ENCODE measurements at regions not wholly inside any gene's neighbourhood (a gene's known extent, or its start where the extent isn't known, plus 50 kb on each side); places are given as distances from the start of the nearest gene placed in this dataset.
A peak's percentile ranks its signal among the peaks of the same experiment; 100 is the strongest.

DNA sequence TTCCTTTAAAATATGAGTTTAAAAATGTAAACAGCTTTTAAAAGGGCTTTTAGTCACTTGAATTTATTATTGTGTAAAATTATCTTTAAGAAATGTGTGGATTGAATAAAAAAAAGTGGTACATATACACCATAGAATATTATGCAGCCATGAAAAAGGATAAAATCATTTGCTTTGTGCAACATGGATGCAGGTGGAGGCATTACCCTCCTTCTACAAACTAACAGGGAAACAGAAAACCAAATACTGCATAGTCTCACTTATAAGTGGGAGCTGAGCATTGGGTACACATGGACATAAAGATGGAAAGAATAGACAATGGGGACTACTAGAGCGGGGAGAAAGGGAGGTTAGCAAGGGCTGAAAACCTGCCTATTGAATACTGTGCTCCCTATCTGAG lies 999.3 kb downstream of the SLITRK5 start:
- no peaks in the 10 kb centered on the region for H3K27me3 Mint-ChIP-seq
- no peaks in the 10 kb centered on the region for H3K36me3 Mint-ChIP-seq
- Histone ChIP-seq H3K9me3 (ENCODE audit: control insufficient read depth in 2 of 2, low read length in 2 of 2) (no peaks in the 10 kb centered on the region), H3K4me1 (ENCODE audit: control insufficient read depth, insufficient read depth, low read length, poor library complexity, severe bottlenecking) (no peaks in the 10 kb centered on the region), H3K4me3 (ENCODE audit: low read depth, low read length) (no peak overlapping the region), H3K27me3 (ENCODE audit: control insufficient read depth, insufficient read depth, low read length) (no peaks in the 10 kb centered on the region), H3K36me3 (ENCODE audit: control insufficient read depth, insufficient read depth, low read length) (no peaks in the 10 kb centered on the region), H3K27ac (ENCODE audit: insufficient read depth, low read length, poor library complexity, severe bottlenecking) (no peak overlapping the region)
- no peak for DNase-seq
- H3K4me3 Mint-ChIP-seq: no peak overlapping the region
- no peaks in the 10 kb centered on the region for H3K4me1 Mint-ChIP-seq
- no peak for ATAC-seq (ENCODE audit: low read depth in 2 of 2)
- H3K27ac Mint-ChIP-seq: no peak overlapping the region
- peaks cover 0 to 21% (median 6%) of the 10 kb centered on the region in 7 donors for H3K9me3 Mint-ChIP-seq

DNA sequence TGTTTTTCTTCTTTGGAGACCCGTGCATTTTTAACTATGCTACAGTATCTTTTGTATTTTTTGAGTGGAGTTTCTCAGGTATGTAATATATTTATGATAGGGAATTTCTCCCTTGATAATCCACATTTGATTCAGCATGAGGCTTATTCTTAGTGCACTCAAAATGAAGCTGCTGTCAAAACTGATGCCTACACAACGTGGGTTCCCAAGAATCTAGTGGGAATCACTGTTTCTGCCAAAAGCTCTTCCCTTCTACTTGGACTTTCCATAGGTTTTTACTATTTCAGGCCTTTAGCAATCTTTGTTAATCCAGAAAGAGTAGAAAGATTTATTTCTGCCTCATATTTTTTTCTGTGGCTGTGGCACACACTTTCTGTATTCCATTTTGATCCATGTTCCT lies 1003.7 kb downstream of the SLITRK5 start:
- Histone ChIP-seq H3K27me3 (ENCODE audit: control insufficient read depth, insufficient read depth, low read length) (no peaks in the 10 kb centered on the region), H3K27ac (ENCODE audit: insufficient read depth, low read length, poor library complexity, severe bottlenecking) (no peak overlapping the region), H3K9me3 (ENCODE audit: control insufficient read depth in 2 of 2, low read length in 2 of 2) (no peaks in the 10 kb centered on the region), H3K4me1 (ENCODE audit: control insufficient read depth, insufficient read depth, low read length, poor library complexity, severe bottlenecking) (no peaks in the 10 kb centered on the region), H3K4me3 (ENCODE audit: low read depth, low read length) (no peak overlapping the region), H3K36me3 (ENCODE audit: control insufficient read depth, insufficient read depth, low read length) (no peaks in the 10 kb centered on the region)
- no peak for ATAC-seq (ENCODE audit: low read depth in 2 of 2)
- H3K27me3 Mint-ChIP-seq: no peaks in the 10 kb centered on the region
- H3K4me3 Mint-ChIP-seq: no peak overlapping the region
- H3K36me3 Mint-ChIP-seq: no peaks in the 10 kb centered on the region
- peaks cover 0 to 12% (median 5%) of the 10 kb centered on the region in 7 donors for H3K9me3 Mint-ChIP-seq
- no peak for DNase-seq
- no peaks in the 10 kb centered on the region for H3K4me1 Mint-ChIP-seq
- no peak overlapping the region for H3K27ac Mint-ChIP-seq

DNA sequence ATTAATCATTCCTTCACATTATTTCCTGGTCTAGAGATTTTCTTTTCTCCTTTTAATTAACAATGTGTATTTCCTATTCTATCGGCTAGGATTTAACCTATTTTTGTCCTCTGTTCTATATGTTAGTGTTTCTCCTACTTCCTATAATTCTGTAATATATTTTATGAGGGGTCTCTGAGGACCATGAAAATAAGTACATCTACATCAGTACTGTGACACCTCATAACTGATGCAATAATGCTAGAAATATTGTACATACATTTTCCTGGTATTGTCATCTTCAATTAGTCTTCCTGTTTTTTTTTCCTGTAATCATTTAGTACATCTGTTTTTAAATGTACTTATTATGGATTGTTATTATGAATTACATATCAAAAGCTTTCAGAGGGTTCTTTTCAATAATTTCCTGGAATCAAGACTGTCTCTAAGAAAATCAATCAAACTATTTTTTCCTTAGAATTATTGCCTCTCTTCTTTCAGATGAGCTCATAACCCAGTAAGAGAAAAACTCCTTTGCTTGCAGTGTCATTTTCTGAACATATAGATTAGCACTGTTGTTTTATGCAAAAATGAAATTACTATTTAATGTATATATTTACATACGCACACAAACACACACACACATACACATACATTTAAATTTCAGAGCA lies 1004.3 kb downstream of the SLITRK5 start:
- no peaks in the 10 kb centered on the region for H3K4me1 ChIP-seq (ENCODE audit: control insufficient read depth, insufficient read depth, low read length, poor library complexity, severe bottlenecking)
- no peak for DNase-seq
- no peaks in the 10 kb centered on the region for H3K27me3 ChIP-seq (ENCODE audit: control insufficient read depth, insufficient read depth, low read length)
- no peaks in the 10 kb centered on the region for H3K36me3 ChIP-seq (ENCODE audit: control insufficient read depth, insufficient read depth, low read length)
- no peaks in the 10 kb centered on the region for H3K4me1 Mint-ChIP-seq
- ATAC-seq (ENCODE audit: low read depth in 2 of 2): no peak
- peaks cover 0 to 13% (median 5%) of the 10 kb centered on the region in 7 donors for H3K9me3 Mint-ChIP-seq
- no peaks in the 10 kb centered on the region for H3K27me3 Mint-ChIP-seq
- H3K36me3 Mint-ChIP-seq: no peaks in the 10 kb centered on the region
- no peak overlapping the region for H3K4me3 Mint-ChIP-seq
- no peak overlapping the region for H3K27ac ChIP-seq (ENCODE audit: insufficient read depth, low read length, poor library complexity, severe bottlenecking)
- H3K9me3 ChIP-seq (ENCODE audit: control insufficient read depth in 2 of 2, low read length in 2 of 2): no peaks in the 10 kb centered on the region
- H3K27ac Mint-ChIP-seq: no peak overlapping the region
- no peak overlapping the region for H3K4me3 ChIP-seq (ENCODE audit: low read depth, low read length)

DNA sequence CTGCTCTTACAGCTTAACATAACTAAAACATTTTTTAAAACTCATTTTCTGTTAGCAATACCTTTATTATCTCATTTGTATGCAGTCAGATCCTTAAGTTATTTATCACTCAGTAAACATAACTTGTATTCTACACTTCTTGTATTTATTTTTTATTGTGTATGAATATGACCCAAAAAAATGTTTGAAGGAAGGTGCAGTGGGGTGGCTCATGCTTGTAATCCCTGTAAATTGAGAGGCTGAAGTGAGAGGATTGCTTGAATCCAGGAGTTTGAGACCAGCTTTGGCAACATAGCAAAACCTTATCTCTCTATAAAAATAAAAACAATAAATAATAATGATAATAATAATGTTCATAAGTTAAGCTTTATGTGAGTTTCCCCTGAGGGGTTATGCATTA lies 1004.8 kb downstream of the SLITRK5 start:
- no peak overlapping the region for H3K4me3 Mint-ChIP-seq
- no peaks in the 10 kb centered on the region for H3K4me1 Mint-ChIP-seq
- no peaks in the 10 kb centered on the region for H3K36me3 Mint-ChIP-seq
- H3K27me3 Mint-ChIP-seq: no peaks in the 10 kb centered on the region
- DNase-seq: no peak
- ATAC-seq (ENCODE audit: low read depth in 2 of 2): no peak
- no peak overlapping the region for H3K27ac ChIP-seq (ENCODE audit: insufficient read depth, low read length, poor library complexity, severe bottlenecking)
- no peaks in the 10 kb centered on the region for H3K9me3 ChIP-seq (ENCODE audit: control insufficient read depth in 2 of 2, low read length in 2 of 2)
- no peak overlapping the region for H3K27ac Mint-ChIP-seq
- H3K36me3 ChIP-seq (ENCODE audit: control insufficient read depth, insufficient read depth, low read length): no peaks in the 10 kb centered on the region
- no peak overlapping the region for H3K4me3 ChIP-seq (ENCODE audit: low read depth, low read length)
- no peaks in the 10 kb centered on the region for H3K27me3 ChIP-seq (ENCODE audit: control insufficient read depth, insufficient read depth, low read length)
- H3K9me3 Mint-ChIP-seq: peaks cover 0 to 13% (median 5%) of the 10 kb centered on the region in 7 donors
- H3K4me1 ChIP-seq (ENCODE audit: control insufficient read depth, insufficient read depth, low read length, poor library complexity, severe bottlenecking): no peaks in the 10 kb centered on the region

DNA sequence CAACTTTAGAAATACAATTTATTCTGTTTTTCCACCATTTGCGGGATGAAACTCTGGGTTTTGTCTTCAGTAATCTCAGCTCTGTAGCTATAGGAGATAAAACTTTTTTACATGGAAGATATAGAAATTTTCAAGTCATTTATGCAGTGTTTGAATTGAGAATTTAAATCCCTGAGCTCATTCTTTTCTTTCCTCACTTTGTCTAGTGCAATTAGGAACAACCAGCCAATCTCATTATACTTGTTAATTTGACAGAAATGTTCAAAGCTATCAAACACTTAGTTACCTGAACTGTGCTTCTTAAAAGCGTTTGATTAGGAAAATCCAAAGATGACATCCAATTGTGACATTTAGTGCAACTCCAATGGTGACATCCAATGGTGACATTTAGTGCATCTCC lies 1014.3 kb downstream of the SLITRK5 start:
- H3K27ac ChIP-seq (ENCODE audit: insufficient read depth, low read length, poor library complexity, severe bottlenecking): no peak overlapping the region
- Mint-ChIP-seq H3K27ac (no peak overlapping the region), H3K4me3 (no peak overlapping the region), H3K4me1 (peaks cover 0 to 4% (median 0%) of the 10 kb centered on the region in 4 donors), H3K9me3 (peaks cover 0 to 16% (median 2%) of the 10 kb centered on the region in 7 donors), H3K36me3 (no peaks in the 10 kb centered on the region), H3K27me3 (no peaks in the 10 kb centered on the region)
- no peaks in the 10 kb centered on the region for H3K36me3 ChIP-seq (ENCODE audit: control insufficient read depth, insufficient read depth, low read length)
- ATAC-seq (ENCODE audit: low read depth in 2 of 2): no peak
- H3K4me3 ChIP-seq (ENCODE audit: low read depth, low read length): no peak overlapping the region
- no peak for DNase-seq
- H3K4me1 ChIP-seq (ENCODE audit: control insufficient read depth, insufficient read depth, low read length, poor library complexity, severe bottlenecking): no peaks in the 10 kb centered on the region
- H3K9me3 ChIP-seq (ENCODE audit: control insufficient read depth in 2 of 2, low read length in 2 of 2): no peaks in the 10 kb centered on the region
- no peaks in the 10 kb centered on the region for H3K27me3 ChIP-seq (ENCODE audit: control insufficient read depth, insufficient read depth, low read length)

DNA sequence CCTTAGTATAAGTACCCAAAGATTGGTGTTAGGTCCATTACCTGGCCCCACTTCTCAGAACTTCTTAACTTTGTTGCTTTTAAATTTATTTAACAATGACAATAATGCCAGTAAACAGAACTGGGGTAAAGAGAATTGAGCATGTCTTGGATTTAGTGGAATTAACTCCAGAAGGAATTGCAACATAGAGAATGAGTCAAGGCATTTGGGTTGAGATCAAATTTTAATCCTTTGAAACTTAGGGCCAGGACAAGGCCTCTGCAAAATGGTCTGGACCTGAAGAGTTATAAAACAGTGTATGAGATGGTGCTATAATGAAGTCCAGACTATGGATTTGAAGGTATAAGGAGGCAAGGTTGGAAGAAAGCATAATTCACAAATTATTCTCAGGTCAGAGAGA lies 1030.4 kb downstream of the SLITRK5 start:
- Mint-ChIP-seq H3K4me1 (no peaks in the 10 kb centered on the region), H3K27ac (no peak overlapping the region), H3K36me3 (no peaks in the 10 kb centered on the region), H3K9me3 (peaks cover 0 to 13% (median 4%) of the 10 kb centered on the region in 7 donors), H3K27me3 (no peaks in the 10 kb centered on the region), H3K4me3 (no peak overlapping the region)
- Histone ChIP-seq H3K36me3 (ENCODE audit: control insufficient read depth, insufficient read depth, low read length) (no peaks in the 10 kb centered on the region), H3K27ac (ENCODE audit: insufficient read depth, low read length, poor library complexity, severe bottlenecking) (no peak overlapping the region), H3K27me3 (ENCODE audit: control insufficient read depth, insufficient read depth, low read length) (no peaks in the 10 kb centered on the region), H3K9me3 (ENCODE audit: control insufficient read depth in 2 of 2, low read length in 2 of 2) (peaks cover 1 to 3% of the 10 kb centered on the region in 2 experiments), H3K4me1 (ENCODE audit: control insufficient read depth, insufficient read depth, low read length, poor library complexity, severe bottlenecking) (no peaks in the 10 kb centered on the region), H3K4me3 (ENCODE audit: low read depth, low read length) (no peak overlapping the region)
- DNase-seq (no peak), ATAC-seq (ENCODE audit: low read depth in 2 of 2) (no peak)

DNA sequence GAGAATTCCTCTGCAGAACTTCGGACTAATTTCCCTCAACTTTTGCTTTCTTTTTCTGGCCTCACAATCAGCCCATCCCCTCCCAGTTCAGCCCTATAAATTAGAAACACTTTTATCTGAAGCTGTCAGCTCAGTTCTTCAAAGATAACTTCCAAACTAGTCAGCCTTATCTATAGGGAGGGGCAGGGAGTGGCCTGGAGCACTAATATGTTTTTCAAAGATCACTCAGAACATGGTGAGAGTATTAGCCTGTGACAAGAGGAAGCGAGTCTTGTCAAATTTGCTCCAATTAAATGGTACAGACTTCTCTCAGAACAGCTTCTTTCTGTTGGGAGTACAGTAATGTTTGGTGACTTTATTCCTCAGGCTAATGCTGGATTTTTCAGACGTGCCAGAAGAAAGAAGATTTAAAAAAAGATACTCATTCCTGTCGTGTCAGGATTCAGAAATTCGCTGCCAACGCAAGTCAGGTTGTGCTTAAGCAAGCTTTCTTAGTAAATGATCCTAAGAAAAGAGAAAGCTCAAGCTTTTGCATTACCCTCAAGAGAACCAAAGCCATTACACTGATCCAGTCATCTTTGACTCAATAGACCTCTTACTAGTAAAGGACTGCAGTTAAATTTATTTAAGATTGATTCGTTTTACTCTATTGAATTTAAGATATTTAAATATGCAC lies 1033.6 kb downstream of the SLITRK5 start:
- Histone ChIP-seq H3K36me3 (ENCODE audit: control insufficient read depth, insufficient read depth, low read length) (no peaks in the 10 kb centered on the region), H3K27ac (ENCODE audit: insufficient read depth, low read length, poor library complexity, severe bottlenecking) (no peak overlapping the region), H3K9me3 (ENCODE audit: control insufficient read depth in 2 of 2, low read length in 2 of 2) (peaks cover 0 to 3% of the 10 kb centered on the region in 2 experiments), H3K4me1 (ENCODE audit: control insufficient read depth, insufficient read depth, low read length, poor library complexity, severe bottlenecking) (no peaks in the 10 kb centered on the region), H3K27me3 (ENCODE audit: control insufficient read depth, insufficient read depth, low read length) (no peaks in the 10 kb centered on the region), H3K4me3 (ENCODE audit: low read depth, low read length) (no peak overlapping the region)
- no peak for DNase-seq
- Mint-ChIP-seq H3K36me3 (no peaks in the 10 kb centered on the region), H3K4me1 (no peaks in the 10 kb centered on the region), H3K4me3 (no peak overlapping the region), H3K27ac (no peak overlapping the region), H3K27me3 (no peaks in the 10 kb centered on the region), H3K9me3 (peaks cover 3 to 11% (median 5%) of the 10 kb centered on the region in 7 donors)
- no peak for ATAC-seq (ENCODE audit: low read depth in 2 of 2)

DNA sequence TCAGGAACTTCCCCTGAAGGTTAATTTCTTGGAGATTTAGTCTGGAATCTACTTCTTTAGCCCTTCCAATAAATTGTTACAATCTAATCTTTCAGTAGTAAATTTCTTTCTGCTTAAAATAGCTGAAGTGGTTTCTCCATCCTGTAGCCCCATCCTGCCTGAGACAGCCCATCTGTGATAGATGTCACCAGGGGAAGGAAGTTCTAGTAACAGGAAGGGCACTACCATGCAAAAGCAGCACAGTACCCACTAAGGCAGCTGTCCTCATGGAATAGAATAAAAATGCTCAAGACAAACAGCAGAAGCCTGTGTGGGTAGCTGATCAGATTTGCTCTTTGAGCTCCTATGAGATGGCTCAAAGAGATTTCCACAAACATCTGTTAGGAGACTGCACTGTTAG lies 1036.5 kb downstream of the SLITRK5 start:
- no peaks in the 10 kb centered on the region for H3K4me1 ChIP-seq (ENCODE audit: control insufficient read depth, insufficient read depth, low read length, poor library complexity, severe bottlenecking)
- H3K27me3 ChIP-seq (ENCODE audit: control insufficient read depth, insufficient read depth, low read length): no peaks in the 10 kb centered on the region
- H3K4me3 ChIP-seq (ENCODE audit: low read depth, low read length): no peak overlapping the region
- Mint-ChIP-seq H3K4me1 (no peaks in the 10 kb centered on the region), H3K4me3 (no peak overlapping the region), H3K36me3 (peaks cover 3% of the 10 kb centered on the region), H3K27ac (no peak overlapping the region), H3K9me3 (peaks cover 2 to 17% (median 8%) of the 10 kb centered on the region in 7 donors), H3K27me3 (no peaks in the 10 kb centered on the region)
- H3K27ac ChIP-seq (ENCODE audit: insufficient read depth, low read length, poor library complexity, severe bottlenecking): no peak overlapping the region
- H3K36me3 ChIP-seq (ENCODE audit: control insufficient read depth, insufficient read depth, low read length): no peaks in the 10 kb centered on the region
- H3K9me3 ChIP-seq (ENCODE audit: control insufficient read depth in 2 of 2, low read length in 2 of 2): peaks cover 0 to 3% of the 10 kb centered on the region in 2 experiments
- ATAC-seq (ENCODE audit: low read depth in 2 of 2) (peak in 1 of 2 donors; percentile 50), DNase-seq (no peak)

Data from CD4-positive, CD25-positive, alpha-beta regulatory T cell (primary cell).